ENCODE measurements at regions not wholly inside any gene's neighbourhood (a gene's known extent, or its start where the extent isn't known, plus 50 kb on each side); places are given as distances from the start of the nearest gene placed in this dataset.

DNA sequence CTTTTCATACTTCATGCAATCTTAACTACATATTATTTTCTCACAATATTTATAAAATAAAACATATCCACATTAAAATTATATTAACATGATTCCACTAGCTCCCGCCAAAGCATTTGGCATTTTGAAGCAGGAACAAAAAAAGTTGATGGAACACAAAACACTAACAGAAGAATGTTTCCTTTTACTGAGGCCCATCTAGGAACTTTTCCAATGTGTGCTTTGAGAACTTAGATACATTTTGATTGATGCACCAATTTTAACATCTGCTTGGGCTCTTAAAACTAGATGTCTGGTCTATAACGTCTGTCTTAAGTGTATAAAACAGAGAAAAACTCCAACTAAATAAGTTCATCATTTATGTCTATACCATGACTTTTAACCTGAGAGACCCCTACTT, 1214.8 kb downstream of the SORCS1 start:
- intact Hi-C loops (cut with micrococcal nuclease; ENCODE audit: unreplicated experiment) = loop anchor here (1.0 kb wide), 1 partner anchor 226 kb away; no protein-coding TSS in a partner anchor
- no peak overlapping the region for H3K27ac ChIP-seq (ENCODE audit: low read depth, low read length, poor library complexity, severe bottlenecking)
- TF ChIP-seq, protein P1, sequence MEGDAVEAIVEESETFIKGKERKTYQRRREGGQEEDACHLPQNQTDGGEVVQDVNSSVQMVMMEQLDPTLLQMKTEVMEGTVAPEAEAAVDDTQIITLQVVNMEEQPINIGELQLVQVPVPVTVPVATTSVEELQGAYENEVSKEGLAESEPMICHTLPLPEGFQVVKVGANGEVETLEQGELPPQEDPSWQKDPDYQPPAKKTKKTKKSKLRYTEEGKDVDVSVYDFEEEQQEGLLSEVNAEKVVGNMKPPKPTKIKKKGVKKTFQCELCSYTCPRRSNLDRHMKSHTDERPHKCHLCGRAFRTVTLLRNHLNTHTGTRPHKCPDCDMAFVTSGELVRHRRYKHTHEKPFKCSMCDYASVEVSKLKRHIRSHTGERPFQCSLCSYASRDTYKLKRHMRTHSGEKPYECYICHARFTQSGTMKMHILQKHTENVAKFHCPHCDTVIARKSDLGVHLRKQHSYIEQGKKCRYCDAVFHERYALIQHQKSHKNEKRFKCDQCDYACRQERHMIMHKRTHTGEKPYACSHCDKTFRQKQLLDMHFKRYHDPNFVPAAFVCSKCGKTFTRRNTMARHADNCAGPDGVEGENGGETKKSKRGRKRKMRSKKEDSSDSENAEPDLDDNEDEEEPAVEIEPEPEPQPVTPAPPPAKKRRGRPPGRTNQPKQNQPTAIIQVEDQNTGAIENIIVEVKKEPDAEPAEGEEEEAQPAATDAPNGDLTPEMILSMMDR (conservative IDR thresholded peaks at IDR 0.05; ENCODE audit: low read length) = no peak
- no peak for TF ChIP-seq EZH2phosphoT487 (IDR thresholded peaks at IDR 0.05; ENCODE audit: borderline replicate concordance, low read depth, low read length)
- no peaks in the 10 kb centered on the region for H4K20me1 ChIP-seq (ENCODE audit: insufficient read depth, low read length)
- ChIA-PET POLR2A (interaction anchor here (0.9 kb wide), 1 partner anchor 10 kb away, joined by 3 read pairs; no protein-coding TSS in a partner anchor), CTCF (ENCODE audit: unreplicated experiment) (no interaction called here)
- no peaks in the 10 kb centered on the region for H3K79me2 ChIP-seq (ENCODE audit: insufficient read depth, low read depth, low read length)
- no peak overlapping the region for H3K4me3 ChIP-seq (ENCODE audit: low read depth, low read length, poor library complexity, severe bottlenecking)
- peaks cover 6% of the 10 kb centered on the region for H3K4me1 ChIP-seq (ENCODE audit: insufficient read depth, low read length, poor library complexity, severe bottlenecking)
- no peaks in the 10 kb centered on the region for H3K9me3 ChIP-seq (ENCODE audit: low read length)
- H3K36me3 ChIP-seq (ENCODE audit: insufficient read depth, low read length) = no peaks in the 10 kb centered on the region
- BruUV-seq (replicated peaks) = no TSS peak
- DNase-seq (ENCODE audit: low spot score) = no peak
- no peak overlapping the region for H2AFZ ChIP-seq (ENCODE audit: low read length)
- H3K4me2 ChIP-seq (ENCODE audit: low read length) = no peak overlapping the region
- H3K9me2 ChIP-seq (ENCODE audit: insufficient read depth, low read length) = no peaks in the 10 kb centered on the region

DNA sequence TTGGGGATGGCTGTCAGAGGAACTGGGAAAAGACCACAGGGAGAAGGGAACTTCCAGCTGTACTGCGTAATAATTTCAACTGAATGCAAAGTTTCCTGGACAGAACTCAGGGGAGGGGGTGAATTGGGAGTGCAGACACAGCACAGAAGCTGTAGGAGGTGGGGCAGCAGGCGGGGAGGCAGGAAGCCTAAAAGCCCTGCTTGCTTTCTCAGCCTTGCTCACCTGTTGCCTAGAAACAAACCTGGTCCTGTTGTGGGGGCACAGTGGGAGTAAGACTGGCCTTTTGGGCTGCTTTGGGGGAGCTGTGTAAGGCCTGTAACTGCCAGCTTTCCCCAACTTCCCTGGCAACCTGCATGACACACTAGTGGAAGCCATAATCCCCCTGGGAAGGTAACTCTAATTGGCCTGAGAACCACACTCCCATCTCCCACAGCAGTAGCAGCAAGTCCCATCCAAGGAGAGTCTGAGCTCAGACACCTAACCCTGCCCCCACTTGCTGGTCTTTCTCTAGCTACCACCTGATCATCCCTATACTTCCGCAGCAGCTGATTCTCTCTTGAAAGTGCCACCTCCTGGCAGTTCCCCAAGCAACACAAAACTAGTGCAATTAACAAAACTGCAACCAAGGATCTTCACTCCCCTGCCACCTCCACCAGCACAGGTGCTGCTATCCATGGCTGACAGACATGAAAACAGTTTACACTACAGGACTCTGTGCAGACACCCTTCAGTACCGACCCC, 1239.3 kb downstream of the SORCS1 start:
- BruUV-seq (replicated peaks) = no TSS peak
- H3K27ac ChIP-seq (ENCODE audit: low read depth, low read length, poor library complexity, severe bottlenecking) = no peak overlapping the region
- no peak overlapping the region for H2AFZ ChIP-seq (ENCODE audit: low read length)
- no peaks in the 10 kb centered on the region for H3K4me1 ChIP-seq (ENCODE audit: insufficient read depth, low read length, poor library complexity, severe bottlenecking)
- no peaks in the 10 kb centered on the region for H4K20me1 ChIP-seq (ENCODE audit: insufficient read depth, low read length)
- CTCF ChIA-PET (ENCODE audit: unreplicated experiment) = no interaction called here
- H3K4me3 ChIP-seq (ENCODE audit: low read depth, low read length, poor library complexity, severe bottlenecking) = no peak overlapping the region
- no peak for DNase-seq (ENCODE audit: low spot score)
- intact Hi-C loops (cut with micrococcal nuclease; ENCODE audit: unreplicated experiment) = no loop called here
- H3K4me2 ChIP-seq (ENCODE audit: low read length) = no peak overlapping the region
- H3K36me3 ChIP-seq (ENCODE audit: insufficient read depth, low read length) = no peaks in the 10 kb centered on the region
- no peak for TF ChIP-seq EZH2phosphoT487 (IDR thresholded peaks at IDR 0.05; ENCODE audit: borderline replicate concordance, low read depth, low read length)
- TF ChIP-seq, protein P1 (conservative IDR thresholded peaks at IDR 0.05; ENCODE audit: low read length) = no peak
- no peaks in the 10 kb centered on the region for H3K9me2 ChIP-seq (ENCODE audit: insufficient read depth, low read length)
- no peaks in the 10 kb centered on the region for H3K9me3 ChIP-seq (ENCODE audit: low read length)
- H3K79me2 ChIP-seq (ENCODE audit: insufficient read depth, low read depth, low read length) = no peaks in the 10 kb centered on the region
- POLR2A ChIA-PET = no interaction called here

DNA sequence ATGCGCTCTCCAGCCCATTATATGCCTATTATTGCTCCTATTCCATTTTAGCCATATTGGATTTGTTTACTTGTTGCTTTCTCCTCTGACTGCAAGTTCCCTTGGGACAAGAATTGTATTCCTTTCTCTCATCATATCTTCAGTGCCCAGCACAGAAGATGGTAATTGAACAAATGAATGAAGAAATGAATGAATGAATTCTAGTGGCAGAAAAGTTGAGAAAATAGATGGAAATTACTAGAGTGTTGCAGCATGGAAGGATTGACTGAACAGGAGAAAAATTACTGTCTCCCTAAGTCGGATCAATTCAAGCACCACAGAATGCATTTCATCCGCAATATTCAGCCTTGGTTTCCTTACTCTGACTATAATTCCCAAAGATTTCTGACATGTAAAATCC, 1243.2 kb downstream of the SORCS1 start:
- H4K20me1 ChIP-seq (ENCODE audit: insufficient read depth, low read length) = no peaks in the 10 kb centered on the region
- intact Hi-C loops (cut with micrococcal nuclease; ENCODE audit: unreplicated experiment) = no loop called here
- no peak for TF ChIP-seq EZH2phosphoT487 (IDR thresholded peaks at IDR 0.05; ENCODE audit: borderline replicate concordance, low read depth, low read length)
- TF ChIP-seq, protein P1 (conservative IDR thresholded peaks at IDR 0.05; ENCODE audit: low read length) = no peak
- BruUV-seq (replicated peaks) = no TSS peak
- H3K9me2 ChIP-seq (ENCODE audit: insufficient read depth, low read length) = no peaks in the 10 kb centered on the region
- ChIA-PET POLR2A (no interaction called here), CTCF (ENCODE audit: unreplicated experiment) (no interaction called here)
- no peaks in the 10 kb centered on the region for H3K4me1 ChIP-seq (ENCODE audit: insufficient read depth, low read length, poor library complexity, severe bottlenecking)
- H3K27ac ChIP-seq (ENCODE audit: low read depth, low read length, poor library complexity, severe bottlenecking) = no peak overlapping the region
- no peaks in the 10 kb centered on the region for H3K9me3 ChIP-seq (ENCODE audit: low read length)
- no peak overlapping the region for H3K4me2 ChIP-seq (ENCODE audit: low read length)
- H3K79me2 ChIP-seq (ENCODE audit: insufficient read depth, low read depth, low read length) = no peaks in the 10 kb centered on the region
- no peak for DNase-seq (ENCODE audit: low spot score)
- H2AFZ ChIP-seq (ENCODE audit: low read length) = no peak overlapping the region
- H3K36me3 ChIP-seq (ENCODE audit: insufficient read depth, low read length) = no peaks in the 10 kb centered on the region
- H3K4me3 ChIP-seq (ENCODE audit: low read depth, low read length, poor library complexity, severe bottlenecking) = no peak overlapping the region
